WTC11 (cell line): ENCODE measurements at regions not wholly inside any gene's neighbourhood (a gene's known extent, or its start where the extent isn't known, plus 50 kb on each side); places are given as distances from the start of the nearest gene placed in this dataset.

Experiments used
- CREB1 ChIP-seq: sonication (generic); formaldehyde crosslinking; IDR thresholded peaks from 2 replicates; pipeline ENCODE4 v1.8.0; 2023; ENCODE audit warnings: mild to moderate bottlenecking, missing genetic modification reagents
- ETV6 ChIP-seq: sonication (generic); formaldehyde crosslinking; IDR thresholded peaks from 2 replicates; pipeline ENCODE4 v1.8.1; 2022; ENCODE audit warnings: mild to moderate bottlenecking, missing genetic modification reagents
- KAT7 ChIP-seq: sonication (generic); formaldehyde crosslinking; IDR thresholded peaks from 2 replicates; pipeline ENCODE4 v1.8.1; 2023; ENCODE audit warnings: missing genetic modification reagents, mild to moderate bottlenecking, borderline replicate concordance
- NFE2L1 ChIP-seq: sonication (generic); formaldehyde crosslinking; IDR thresholded peaks from 2 replicates; pipeline ENCODE4 v1.8.1; 2023; ENCODE audit warnings: missing genetic modification reagents
- NFYB ChIP-seq: sonication (generic); formaldehyde crosslinking; conservative IDR thresholded peaks from 2 replicates; pipeline ENCODE4 v1.8.0; 2022; ENCODE audit warnings: low read depth, missing genetic modification reagents
- PRRX2 ChIP-seq: fragments of 250-450 bp; sonication (Bioruptor Pico); IDR thresholded peaks from 2 replicates; pipeline ENCODE4 v1.8.0; 2021; ENCODE audit warnings: mild to moderate bottlenecking
- RORB ChIP-seq: fragments of 250-450 bp; sonication (Bioruptor Pico); IDR thresholded peaks from 2 replicates; pipeline ENCODE4 v1.9.0; 2021; ENCODE audit warnings: mild to moderate bottlenecking
- SMAD3 ChIP-seq: sonication (generic); formaldehyde crosslinking; IDR thresholded peaks from 2 replicates; pipeline ENCODE4 v1.8.0; 2022; ENCODE audit warnings: missing genetic modification reagents, mild to moderate bottlenecking, borderline replicate concordance
- TEAD1 ChIP-seq: sonication (generic); formaldehyde crosslinking; IDR thresholded peaks from 2 replicates; pipeline ENCODE4 v1.8.0; 2022; ENCODE audit warnings: mild to moderate bottlenecking, missing genetic modification reagents
- ZBTB21 ChIP-seq: sonication (generic); formaldehyde crosslinking; IDR thresholded peaks from 2 replicates; pipeline ENCODE4 v1.8.1; 2023; ENCODE audit warnings: mild to moderate bottlenecking, missing genetic modification reagents, borderline replicate concordance
- ZNF121 ChIP-seq: sonication (generic); formaldehyde crosslinking; IDR thresholded peaks from 2 replicates; pipeline ENCODE4 v1.8.0; 2023; ENCODE audit warnings: missing genetic modification reagents
- ZNF396 ChIP-seq: fragments of 250-450 bp; sonication (Bioruptor Pico); IDR thresholded peaks from 2 replicates; pipeline ENCODE4 v1.8.0; 2021; ENCODE audit warnings: mild to moderate bottlenecking, moderate library complexity, borderline replicate concordance
- ZNF416 ChIP-seq: fragments of 250-450 bp; sonication (Bioruptor Pico); IDR thresholded peaks from 2 replicates; pipeline ENCODE4 v1.9.0; 2021; ENCODE audit warnings: mild to moderate bottlenecking, inconsistent platforms
- TF ChIP-seq, protein P1 (sequence below): fragments of 250-450 bp; sonication (Bioruptor Pico); IDR thresholded peaks from 2 replicates; pipeline ENCODE4 v1.9.0; 2021; ENCODE audit warnings: mild to moderate bottlenecking
- TF ChIP-seq, protein P2 (sequence below): sonication (generic); formaldehyde crosslinking; IDR thresholded peaks from 2 replicates; pipeline ENCODE4 v1.8.1; 2023; ENCODE audit warnings: mild to moderate bottlenecking, missing genetic modification reagents
- TF ChIP-seq, protein P3 (sequence below): sonication (generic); formaldehyde crosslinking; IDR thresholded peaks from 2 replicates; pipeline ENCODE4 v1.8.0; 2022; ENCODE audit warnings: mild to moderate bottlenecking, missing genetic modification reagents
- TF ChIP-seq, protein P4 (sequence below): sonication (generic); formaldehyde crosslinking; IDR thresholded peaks from 2 replicates; pipeline ENCODE4 v1.8.1; 2022; ENCODE audit warnings: mild to moderate bottlenecking, moderate library complexity, missing genetic modification reagents
- TF ChIP-seq, protein P5 (sequence below): sonication (generic); formaldehyde crosslinking; IDR thresholded peaks from 2 replicates; pipeline ENCODE4 v1.8.1; 2023; ENCODE audit warnings: mild to moderate bottlenecking, missing genetic modification reagents
- TF ChIP-seq, protein P6 (sequence below): sonication (generic); formaldehyde crosslinking; IDR thresholded peaks from 2 replicates; pipeline ENCODE4 v1.8.0; 2022; ENCODE audit warnings: mild to moderate bottlenecking, missing genetic modification reagents
- TF ChIP-seq, protein P7 (sequence below): sonication (generic); formaldehyde crosslinking; IDR thresholded peaks from 2 replicates; pipeline ENCODE4 v1.8.1; 2022; ENCODE audit warnings: low read depth, missing genetic modification reagents, borderline replicate concordance
- TF ChIP-seq, protein P8 (sequence below): sonication (generic); formaldehyde crosslinking; IDR thresholded peaks from 2 replicates; pipeline ENCODE4 v1.8.1; 2022; ENCODE audit warnings: mild to moderate bottlenecking, missing genetic modification reagents, moderate library complexity, borderline replicate concordance

DNA sequence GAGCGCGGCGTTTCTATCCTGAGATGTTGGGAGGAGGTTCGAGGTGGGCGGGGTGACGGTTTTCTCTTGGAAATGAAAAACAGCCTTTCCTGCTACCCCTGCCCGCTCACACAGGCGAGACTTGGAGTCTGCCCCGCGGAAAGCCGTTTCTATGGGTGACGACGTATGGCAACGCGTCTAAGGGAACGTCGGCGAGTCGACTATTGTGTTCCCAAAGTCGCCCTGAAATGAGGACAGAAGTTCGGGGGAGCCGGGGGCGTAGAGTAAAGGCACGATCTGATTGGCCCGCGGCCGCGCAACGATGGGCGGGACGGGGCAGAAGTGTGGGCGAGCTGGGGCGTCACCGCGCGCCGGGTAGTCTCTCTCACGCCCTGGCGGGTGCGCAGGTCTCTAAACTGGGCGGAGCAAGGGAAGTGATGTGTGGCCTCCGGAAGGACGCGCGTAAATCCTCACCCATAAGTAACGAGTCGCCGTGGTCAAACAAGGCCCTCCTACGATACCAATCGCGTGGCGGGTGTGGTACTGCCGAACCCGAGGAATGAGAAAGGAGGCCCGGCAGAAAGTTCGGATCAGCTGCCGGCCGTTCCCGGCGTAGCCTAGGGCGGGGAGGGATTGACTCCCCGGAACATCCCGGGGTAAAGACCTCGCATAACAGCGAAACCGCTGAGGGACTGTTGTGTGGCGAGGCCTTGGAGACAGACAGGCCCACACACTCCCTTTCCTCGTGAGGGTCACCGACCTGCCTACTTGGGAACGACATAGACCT, 89.6 kb downstream of the FAM161A start (continued):
- TF ChIP-seq ZNF396 (CRISPR knock-in tag) (no peak), ZNF121 (CRISPR knock-in tag) (no peak), TEAD1 (CRISPR knock-in tag) (peak; percentile 92), KAT7 (CRISPR knock-in tag) (no peak), SMAD3 (peak; percentile 69; the same call in 1 of the 2 replicates), RORB (no peak), PRRX2 (CRISPR knock-in tag) (no peak), ZBTB21 (peak; percentile 2; the same call in 1 of the 2 replicates), ETV6 (peak; percentile 89; the same call in 1 of the 2 replicates), CREB1 (CRISPR knock-in tag) (0 out of 2 replicates have a peak, but pooled peaks have one; percentile 44), NFE2L1 (CRISPR knock-in tag) (peak; percentile 77; the same call in 1 of the 2 replicates), ZNF416 (CRISPR knock-in tag) (no peak), NFYB (CRISPR knock-in tag) (no peak; the same call in 1 of the 2 replicates)
- TF ChIP-seq, protein P1, sequence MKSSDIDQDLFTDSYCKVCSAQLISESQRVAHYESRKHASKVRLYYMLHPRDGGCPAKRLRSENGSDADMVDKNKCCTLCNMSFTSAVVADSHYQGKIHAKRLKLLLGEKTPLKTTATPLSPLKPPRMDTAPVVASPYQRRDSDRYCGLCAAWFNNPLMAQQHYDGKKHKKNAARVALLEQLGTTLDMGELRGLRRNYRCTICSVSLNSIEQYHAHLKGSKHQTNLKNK, result no peak
- TF ChIP-seq, protein P2, sequence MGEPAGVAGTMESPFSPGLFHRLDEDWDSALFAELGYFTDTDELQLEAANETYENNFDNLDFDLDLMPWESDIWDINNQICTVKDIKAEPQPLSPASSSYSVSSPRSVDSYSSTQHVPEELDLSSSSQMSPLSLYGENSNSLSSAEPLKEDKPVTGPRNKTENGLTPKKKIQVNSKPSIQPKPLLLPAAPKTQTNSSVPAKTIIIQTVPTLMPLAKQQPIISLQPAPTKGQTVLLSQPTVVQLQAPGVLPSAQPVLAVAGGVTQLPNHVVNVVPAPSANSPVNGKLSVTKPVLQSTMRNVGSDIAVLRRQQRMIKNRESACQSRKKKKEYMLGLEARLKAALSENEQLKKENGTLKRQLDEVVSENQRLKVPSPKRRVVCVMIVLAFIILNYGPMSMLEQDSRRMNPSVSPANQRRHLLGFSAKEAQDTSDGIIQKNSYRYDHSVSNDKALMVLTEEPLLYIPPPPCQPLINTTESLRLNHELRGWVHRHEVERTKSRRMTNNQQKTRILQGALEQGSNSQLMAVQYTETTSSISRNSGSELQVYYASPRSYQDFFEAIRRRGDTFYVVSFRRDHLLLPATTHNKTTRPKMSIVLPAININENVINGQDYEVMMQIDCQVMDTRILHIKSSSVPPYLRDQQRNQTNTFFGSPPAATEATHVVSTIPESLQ, result 0 out of 2 replicates have a peak, but pooled peaks have one; percentile 26
- TF ChIP-seq, protein P3, sequence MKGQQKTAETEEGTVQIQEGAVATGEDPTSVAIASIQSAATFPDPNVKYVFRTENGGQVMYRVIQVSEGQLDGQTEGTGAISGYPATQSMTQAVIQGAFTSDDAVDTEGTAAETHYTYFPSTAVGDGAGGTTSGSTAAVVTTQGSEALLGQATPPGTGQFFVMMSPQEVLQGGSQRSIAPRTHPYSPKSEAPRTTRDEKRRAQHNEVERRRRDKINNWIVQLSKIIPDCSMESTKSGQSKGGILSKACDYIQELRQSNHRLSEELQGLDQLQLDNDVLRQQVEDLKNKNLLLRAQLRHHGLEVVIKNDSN (CRISPR knock-in tag), result peak; percentile 54; the same call in 1 of the 2 replicates
- TF ChIP-seq, protein P4, sequence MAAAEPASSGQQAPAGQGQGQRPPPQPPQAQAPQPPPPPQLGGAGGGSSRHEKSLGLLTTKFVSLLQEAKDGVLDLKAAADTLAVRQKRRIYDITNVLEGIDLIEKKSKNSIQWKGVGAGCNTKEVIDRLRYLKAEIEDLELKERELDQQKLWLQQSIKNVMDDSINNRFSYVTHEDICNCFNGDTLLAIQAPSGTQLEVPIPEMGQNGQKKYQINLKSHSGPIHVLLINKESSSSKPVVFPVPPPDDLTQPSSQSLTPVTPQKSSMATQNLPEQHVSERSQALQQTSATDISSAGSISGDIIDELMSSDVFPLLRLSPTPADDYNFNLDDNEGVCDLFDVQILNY (CRISPR knock-in tag), result peak; percentile 81
- TF ChIP-seq, protein P5, sequence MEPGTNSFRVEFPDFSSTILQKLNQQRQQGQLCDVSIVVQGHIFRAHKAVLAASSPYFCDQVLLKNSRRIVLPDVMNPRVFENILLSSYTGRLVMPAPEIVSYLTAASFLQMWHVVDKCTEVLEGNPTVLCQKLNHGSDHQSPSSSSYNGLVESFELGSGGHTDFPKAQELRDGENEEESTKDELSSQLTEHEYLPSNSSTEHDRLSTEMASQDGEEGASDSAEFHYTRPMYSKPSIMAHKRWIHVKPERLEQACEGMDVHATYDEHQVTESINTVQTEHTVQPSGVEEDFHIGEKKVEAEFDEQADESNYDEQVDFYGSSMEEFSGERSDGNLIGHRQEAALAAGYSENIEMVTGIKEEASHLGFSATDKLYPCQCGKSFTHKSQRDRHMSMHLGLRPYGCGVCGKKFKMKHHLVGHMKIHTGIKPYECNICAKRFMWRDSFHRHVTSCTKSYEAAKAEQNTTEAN (CRISPR knock-in tag), result no peak
- TF ChIP-seq, protein P6, sequence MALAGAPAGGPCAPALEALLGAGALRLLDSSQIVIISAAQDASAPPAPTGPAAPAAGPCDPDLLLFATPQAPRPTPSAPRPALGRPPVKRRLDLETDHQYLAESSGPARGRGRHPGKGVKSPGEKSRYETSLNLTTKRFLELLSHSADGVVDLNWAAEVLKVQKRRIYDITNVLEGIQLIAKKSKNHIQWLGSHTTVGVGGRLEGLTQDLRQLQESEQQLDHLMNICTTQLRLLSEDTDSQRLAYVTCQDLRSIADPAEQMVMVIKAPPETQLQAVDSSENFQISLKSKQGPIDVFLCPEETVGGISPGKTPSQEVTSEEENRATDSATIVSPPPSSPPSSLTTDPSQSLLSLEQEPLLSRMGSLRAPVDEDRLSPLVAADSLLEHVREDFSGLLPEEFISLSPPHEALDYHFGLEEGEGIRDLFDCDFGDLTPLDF (CRISPR knock-in tag), result 0 out of 2 replicates have a peak, but pooled peaks have one; percentile 53
- TF ChIP-seq, protein P7, sequence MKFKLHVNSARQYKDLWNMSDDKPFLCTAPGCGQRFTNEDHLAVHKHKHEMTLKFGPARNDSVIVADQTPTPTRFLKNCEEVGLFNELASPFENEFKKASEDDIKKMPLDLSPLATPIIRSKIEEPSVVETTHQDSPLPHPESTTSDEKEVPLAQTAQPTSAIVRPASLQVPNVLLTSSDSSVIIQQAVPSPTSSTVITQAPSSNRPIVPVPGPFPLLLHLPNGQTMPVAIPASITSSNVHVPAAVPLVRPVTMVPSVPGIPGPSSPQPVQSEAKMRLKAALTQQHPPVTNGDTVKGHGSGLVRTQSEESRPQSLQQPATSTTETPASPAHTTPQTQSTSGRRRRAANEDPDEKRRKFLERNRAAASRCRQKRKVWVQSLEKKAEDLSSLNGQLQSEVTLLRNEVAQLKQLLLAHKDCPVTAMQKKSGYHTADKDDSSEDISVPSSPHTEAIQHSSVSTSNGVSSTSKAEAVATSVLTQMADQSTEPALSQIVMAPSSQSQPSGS, result no peak
- TF ChIP-seq, protein P8, sequence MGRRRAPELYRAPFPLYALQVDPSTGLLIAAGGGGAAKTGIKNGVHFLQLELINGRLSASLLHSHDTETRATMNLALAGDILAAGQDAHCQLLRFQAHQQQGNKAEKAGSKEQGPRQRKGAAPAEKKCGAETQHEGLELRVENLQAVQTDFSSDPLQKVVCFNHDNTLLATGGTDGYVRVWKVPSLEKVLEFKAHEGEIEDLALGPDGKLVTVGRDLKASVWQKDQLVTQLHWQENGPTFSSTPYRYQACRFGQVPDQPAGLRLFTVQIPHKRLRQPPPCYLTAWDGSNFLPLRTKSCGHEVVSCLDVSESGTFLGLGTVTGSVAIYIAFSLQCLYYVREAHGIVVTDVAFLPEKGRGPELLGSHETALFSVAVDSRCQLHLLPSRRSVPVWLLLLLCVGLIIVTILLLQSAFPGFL (CRISPR knock-in tag), result no peak
